Stimulated activated CD8-positive, alpha-beta memory T cell treated with anti-CD3 and anti-CD28 coated beads, Interleukin-15, amount 100 ng/mL, for 24 hours (primary cell): ENCODE measurements at regions not wholly inside any gene's neighbourhood (a gene's known extent, or its start where the extent isn't known, plus 50 kb on each side); places are given as distances from the start of the nearest gene placed in this dataset.

ENCODE experiments used
- DNase-seq: peaks from one replicate; pipeline ENCODE4 v3.0.0-alpha.2; 2020; ENCODE audit warnings: low read depth

GRCh38 chr2:129430911-129431310 lies 548.6 kb upstream of the RAB6C start:
- no peak for DNase-seq

DNA sequence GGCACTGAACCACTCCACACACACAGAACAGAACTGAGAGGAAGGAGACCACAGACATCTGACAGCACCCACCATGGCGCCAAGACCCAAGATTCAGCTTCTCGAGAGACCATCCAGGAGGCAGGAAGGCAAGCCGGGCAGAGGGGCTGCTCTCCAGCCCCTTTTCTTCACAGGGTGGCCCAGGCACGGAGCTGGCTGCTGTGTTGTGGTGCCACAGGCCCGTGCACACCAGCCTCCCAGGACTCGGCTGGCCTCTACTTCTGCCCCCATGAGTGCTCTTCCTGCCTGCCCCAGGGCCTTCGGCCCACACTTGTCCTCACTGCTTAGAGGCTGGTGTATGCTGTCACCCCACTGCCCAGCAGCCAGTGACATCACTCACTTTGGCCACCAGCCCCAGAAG lies 547.6 kb upstream of the RAB6C start:
- DNase-seq = no peak

- no peak for DNase-seq
Observed at GRCh38 chr2:129436809-129437208, 542.7 kb upstream of the RAB6C start.

DNA sequence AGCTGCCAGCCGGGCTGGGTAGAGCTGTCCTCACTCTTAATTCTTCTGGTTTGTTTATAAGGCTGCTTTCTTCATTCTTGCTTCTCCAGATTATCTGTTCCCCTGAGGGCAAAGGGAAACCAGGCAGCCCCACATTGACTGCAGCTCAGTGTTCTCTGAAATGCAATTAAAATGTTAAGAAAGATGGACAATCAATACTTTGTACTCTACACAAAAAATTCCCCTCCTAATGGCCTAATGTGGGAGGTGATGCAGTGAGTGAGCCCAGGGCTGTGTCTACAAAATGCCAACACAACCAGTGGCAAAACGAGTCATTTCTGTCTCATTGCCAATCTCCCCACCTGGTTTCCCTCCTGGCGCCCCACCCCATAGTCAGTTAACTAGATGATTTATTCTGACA lies 541.7 kb upstream of the RAB6C start:
- DNase-seq = no peak

- no peak for DNase-seq
Observed at GRCh38 chr2:129438501-129439057, 540.9 kb upstream of the RAB6C start.

DNA sequence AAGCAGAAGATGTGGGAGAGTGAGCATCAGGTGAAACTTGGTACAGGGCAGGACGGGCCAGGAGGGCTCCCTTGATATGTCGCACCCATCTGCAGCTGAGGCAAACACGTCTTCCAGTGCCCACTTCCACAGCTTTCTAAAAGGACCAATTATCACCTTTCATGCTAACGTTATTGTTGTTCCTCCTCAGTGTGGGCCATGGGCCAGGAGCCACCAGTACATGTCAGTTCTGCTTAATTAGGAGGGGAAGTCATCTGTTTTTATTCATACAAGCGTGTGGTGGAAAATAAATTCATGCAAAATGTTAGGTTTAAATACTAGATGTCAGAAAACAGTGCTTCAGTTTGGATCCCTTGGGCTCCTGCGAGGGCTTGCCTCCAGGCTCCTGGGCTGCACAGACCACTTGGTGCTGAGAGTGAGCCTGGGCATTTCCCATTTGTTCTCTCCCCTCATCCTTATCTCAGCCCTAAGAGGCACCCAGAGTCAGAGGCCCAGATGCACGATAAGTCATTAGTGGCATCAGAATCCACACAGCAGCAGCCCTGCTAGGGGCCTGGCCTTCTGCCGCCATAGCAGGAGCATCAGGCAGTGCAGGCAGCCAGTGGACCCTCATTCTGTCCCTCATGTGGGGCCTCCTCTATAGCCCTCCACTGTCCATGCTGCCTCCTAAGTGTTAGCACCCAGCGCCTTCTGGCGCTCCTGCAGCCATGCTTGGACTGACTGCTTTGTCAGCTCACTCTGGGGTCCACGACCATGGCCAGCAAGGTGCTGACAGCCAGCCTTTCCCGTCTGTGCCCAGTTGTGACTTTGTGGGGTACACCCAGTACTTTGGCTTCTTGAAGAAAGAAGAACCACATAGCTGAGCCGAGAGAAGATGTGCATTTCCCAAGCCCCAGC lies 539.8 kb upstream of the RAB6C start:
- no peak for DNase-seq

- no peak for DNase-seq
Observed at GRCh38 chr2:129441610-129442009, 537.9 kb upstream of the RAB6C start.

DNA sequence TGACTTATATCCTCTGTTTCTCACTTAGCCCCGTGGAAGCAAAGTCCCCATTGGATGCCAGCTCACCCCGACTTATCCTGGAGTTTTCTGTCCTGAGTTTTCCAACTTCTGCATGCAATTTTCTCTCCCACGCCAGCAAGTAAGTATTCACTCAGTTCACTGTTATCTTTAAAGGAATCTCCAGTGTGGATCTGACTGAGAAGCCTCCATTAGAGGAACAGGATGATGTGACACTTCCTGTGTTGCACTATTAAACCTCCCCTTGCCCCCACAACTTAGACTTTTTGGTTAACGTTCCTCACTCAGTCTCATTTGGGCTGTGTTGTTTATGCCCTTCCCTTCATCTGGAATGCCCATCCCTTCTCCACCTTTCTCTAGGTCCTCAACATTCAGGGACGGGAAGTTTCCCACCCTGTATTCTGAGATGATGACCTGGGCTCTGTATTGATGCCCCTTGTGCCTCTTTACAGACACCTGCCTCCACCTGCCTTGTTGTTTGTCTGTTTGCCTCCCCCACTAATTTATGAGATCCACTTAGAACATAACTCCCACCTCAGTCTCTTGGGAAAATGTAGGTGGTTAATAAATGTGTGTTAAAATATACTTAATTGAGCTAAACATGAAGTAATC lies 536.1 kb upstream of the RAB6C start:
- no peak for DNase-seq

- DNase-seq = no peak
Observed at GRCh38 chr2:129443865-129444739, 535.4 kb upstream of the RAB6C start.

- no peak for DNase-seq
Observed at GRCh38 chr2:129444751-129445150, 534.7 kb upstream of the RAB6C start.

- no peak for DNase-seq
Observed at GRCh38 chr2:129456691-129457090, 522.8 kb upstream of the RAB6C start.

DNA sequence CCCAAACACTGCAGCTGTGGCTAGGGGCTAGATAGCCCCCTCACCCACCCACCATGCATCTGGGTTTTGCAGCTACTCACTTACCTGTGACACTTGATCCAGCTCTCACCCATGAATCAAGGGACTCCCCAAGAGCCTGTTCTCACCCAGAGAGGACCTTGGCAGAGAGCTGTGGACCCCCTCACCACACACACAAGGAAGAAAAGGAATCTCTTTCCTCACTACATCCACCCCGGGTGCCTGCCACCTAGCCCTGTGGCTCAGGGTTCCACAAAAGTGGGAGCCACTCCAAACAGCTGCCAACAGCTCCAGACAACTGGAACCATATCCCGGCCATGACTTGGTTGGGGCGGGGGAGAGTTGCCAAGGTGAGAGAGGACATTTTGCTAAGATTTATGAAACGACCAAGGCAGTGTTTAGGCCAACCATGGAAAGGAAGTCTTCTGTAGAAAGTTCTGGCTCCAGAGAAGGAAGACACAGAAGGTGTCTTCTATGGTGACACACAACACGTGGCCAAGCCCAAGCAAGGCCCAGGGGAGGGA lies 522.1 kb upstream of the RAB6C start:
- DNase-seq = no peak

DNA sequence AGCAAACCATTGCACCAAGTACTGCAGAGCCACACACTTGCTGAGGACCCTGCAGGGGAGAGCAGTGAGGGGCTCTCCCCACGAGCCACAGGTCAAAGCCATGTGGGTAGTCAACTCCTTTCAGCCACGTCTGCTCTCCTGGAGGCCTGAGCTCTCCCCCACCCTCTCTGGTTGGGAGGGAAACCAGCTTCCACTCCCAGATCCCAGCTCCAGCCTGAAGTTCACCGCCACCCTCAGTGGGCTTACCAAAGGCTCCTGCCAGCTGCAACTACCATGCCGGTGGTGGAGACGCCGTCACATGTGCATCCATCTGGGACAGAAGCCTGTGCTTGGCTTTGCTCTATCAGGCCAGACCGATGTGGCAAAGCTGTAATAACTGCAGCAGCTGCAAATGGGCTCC lies 521.5 kb upstream of the RAB6C start:
- no peak for DNase-seq

DNA sequence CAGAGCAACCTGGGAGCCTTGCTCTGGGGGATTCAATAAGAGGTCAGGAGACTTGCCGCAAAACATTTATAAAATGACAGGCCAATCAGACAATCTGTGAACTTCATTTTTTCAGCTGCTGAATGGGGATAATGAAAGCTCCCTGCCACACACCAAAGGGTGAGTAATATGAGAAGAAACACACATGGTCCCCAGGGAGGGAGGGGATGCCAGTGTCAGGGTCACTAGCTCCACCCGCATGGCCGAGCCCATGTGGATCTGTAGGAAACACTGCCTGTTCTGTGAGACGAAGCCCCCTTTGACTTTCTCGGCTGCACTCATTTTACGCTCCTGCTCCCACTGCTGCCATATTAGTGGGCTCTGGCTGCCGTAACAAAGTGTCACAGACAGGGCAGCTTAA lies 521.0 kb upstream of the RAB6C start:
- no peak for DNase-seq

GRCh38 chr2:129459200-129459876 lies 520.1 kb upstream of the RAB6C start:
- no peak for DNase-seq

DNA sequence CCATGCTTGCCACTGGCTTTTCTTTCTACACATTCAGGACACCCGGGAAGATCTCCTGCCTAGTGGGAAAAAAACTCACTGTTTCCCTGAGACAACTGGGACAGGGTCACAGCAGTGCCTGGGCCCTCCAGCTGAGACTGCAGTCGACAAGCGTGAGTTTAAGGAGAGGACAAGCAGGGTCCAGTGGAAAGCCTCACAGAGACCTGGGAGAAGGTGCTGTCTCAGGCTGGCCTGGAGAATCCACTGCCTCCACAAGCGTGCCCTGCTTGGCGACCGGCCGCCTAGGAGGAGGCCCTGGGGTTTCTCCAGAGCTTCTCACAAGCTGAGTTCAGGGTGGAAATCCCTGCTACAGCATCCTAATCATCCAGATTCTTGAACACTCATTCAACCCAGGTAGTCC lies 519.6 kb upstream of the RAB6C start:
- no peak for DNase-seq

GRCh38 chr2:129460299-129461198 lies 518.9 kb upstream of the RAB6C start:
- no peak for DNase-seq

DNA sequence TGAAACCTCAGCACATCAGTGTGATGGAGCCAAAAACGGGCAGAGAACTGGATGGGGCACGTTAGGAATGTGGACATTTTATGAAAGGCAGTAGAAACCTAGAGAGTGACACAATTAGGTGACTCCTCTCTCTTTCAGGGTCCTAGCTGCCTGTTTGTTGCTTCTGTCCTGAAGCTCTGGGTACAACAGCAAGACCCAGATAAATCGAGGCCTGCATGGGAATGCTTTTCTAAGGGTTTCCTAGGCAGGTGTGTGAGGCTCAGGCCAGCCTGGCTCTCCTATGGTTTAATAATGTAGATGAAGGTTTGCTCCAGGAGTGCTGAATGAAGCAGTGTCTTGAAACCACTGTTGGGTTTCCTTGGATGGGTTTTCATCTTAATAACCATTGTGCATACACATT lies 517.1 kb upstream of the RAB6C start:
- no peak for DNase-seq

DNA sequence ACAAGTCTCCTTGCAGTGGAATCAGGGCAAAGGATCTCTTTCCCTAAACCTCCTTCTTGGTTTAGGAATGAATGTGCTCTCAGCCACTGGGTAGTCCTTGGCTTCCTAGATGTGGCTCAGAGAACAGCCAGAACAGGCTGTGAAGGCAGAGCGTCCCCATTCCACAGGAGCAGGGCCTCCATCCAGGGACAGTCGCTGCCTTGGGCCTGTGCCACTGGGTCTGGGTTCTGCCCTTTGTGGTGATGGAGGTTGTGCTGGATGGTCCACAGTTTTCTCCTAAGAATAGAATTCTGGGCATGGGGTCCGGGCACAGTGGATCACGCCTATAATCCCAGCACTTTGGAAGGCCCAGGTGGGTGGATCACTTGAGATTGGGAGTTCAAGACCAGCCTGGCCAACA lies 516.5 kb upstream of the RAB6C start:
- no peak for DNase-seq

- DNase-seq = no peak
Observed at GRCh38 chr2:129464036-129464435, 515.4 kb upstream of the RAB6C start.
